GM18951 (cell line): ENCODE measurements at regions not wholly inside any gene's neighbourhood (a gene's known extent, or its start where the extent isn't known, plus 50 kb on each side); places are given as distances from the start of the nearest gene placed in this dataset.

Experiments
- POLR2A ChIP-seq: IDR thresholded peaks from 4 replicates; pipeline ENCODE4 v1.6.1; 2011; ENCODE audit warnings: mild to moderate bottlenecking; ENCODE audit not compliant: insufficient read length, insufficient read depth; ENCODE audit errors: extremely low read depth
- in situ Hi-C: fragments of 300-500 bp; cut with MboI; formaldehyde crosslinking; loops from one replicate; pipeline ENCODE4 v1.12.0; 2022; ENCODE audit warnings: low sequenced_read_pairs, mixed read lengths, inconsistent platforms; ENCODE audit not compliant: unreplicated experiment

DNA sequence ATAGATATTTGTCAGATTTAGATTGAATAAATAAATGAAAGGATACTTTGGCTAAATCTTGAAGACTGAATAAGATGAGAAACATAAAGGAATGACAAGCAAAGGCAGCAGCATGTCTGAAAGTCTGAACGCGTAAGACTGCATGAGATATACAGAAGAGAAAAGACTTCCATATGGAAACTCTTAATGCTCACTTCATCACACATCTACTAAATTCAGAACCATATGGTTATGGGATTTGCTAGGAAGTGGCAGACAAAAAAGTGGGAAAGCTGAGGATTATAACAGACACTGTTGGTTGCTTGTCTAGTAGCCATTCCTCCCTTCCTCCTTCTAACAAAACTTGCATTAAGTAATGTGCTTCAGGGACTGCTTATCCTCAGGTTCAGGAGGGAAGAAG lies 446.7 kb downstream of the KCTD12 start:
- in situ Hi-C loops: no loop called here
- TF ChIP-seq POLR2A: no peak

GRCh38 chr13:76438050-76438449 lies 448.2 kb downstream of the KCTD12 start:
- in situ Hi-C loops: no loop called here
- TF ChIP-seq POLR2A: no peak

DNA sequence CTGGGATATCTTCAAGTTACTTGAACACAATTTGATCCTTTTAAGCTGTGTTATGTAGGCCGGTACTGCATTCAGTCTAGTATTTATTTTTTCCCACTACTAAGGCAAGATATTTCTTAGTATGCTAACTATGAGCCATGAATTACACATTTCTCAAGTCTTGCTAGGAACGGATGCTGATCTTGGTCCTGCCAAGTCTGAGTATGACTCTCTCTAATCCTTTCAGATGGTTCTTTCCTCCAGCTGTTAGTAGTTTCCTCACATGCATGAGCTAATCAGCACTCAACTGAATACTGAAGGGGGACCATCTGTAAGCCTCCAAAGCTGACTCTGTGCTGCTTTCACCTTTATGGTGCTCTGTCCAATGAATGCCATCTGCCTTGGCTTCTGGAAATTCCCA lies 460.3 kb downstream of the KCTD12 start:
- in situ Hi-C loops: no loop called here

DNA sequence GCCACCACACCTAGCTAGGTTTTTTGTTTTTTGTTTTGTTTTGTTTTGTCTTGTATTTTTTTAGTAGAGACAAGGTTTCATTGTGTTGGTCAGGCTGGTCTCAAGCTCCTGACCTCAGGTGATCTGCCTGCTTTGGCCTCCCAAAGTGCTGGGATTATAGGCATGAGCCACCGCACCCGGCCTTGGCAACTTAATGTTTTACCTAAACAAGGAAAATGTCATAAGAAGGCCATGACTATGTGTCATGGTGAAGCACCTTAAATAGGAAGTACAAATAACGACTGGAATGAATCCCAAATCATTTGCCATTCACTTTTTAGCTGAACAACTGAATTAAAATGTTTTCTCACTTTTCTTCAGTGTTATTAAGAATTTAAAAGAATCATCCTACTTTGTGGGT lies 465.2 kb downstream of the KCTD12 start:
- in situ Hi-C loops: no loop called here
- no peak for TF ChIP-seq POLR2A

More for the DNA sequence above, 460.3 kb downstream of the KCTD12 start:
- TF ChIP-seq POLR2A: no peak

DNA sequence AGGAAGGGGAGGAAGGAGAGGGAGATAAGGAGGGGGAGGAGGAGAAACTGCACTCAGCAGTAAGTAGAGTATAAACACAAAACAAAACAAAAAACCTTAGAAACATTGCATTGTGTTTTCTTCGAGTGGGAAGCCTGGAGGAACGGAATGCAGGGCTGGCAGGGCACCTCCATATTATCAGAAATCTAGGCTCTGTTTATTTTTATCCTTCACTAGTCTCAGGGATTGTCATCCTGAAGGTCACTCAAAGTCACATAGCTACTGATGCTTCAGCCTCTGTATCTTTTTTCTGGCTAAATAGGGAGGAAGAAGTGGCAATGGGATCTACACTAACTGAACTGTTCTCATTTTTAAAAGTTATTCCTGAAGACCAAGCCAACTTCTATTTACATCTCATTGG lies 467.8 kb downstream of the KCTD12 start:
- in situ Hi-C loops: no loop called here
- TF ChIP-seq POLR2A: no peak

- TF ChIP-seq POLR2A: no peak
- in situ Hi-C loops: no loop called here
These were observed 471.9 kb downstream of the KCTD12 start for GRCh38 chr13:76414320-76414719.

DNA sequence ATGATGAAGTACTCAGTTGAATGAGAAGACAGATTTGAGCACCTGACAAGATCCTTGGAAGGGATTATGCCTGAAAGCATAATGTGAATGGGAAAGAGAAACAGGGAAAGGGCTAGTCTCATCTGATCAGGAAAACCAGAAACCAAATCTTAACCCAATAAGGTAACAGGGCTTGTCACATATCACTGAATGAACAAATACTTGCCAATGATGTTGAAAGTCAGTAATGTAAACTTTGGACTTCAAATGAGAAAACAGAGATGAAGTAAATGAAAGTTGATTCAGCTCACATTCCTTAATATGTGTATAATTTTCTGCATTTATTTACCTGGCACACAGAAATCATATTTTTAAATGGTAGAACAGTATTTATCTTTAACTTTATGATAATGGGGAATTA lies 480.0 kb downstream of the KCTD12 start:
- in situ Hi-C loops: no loop called here
- TF ChIP-seq POLR2A: no peak

- in situ Hi-C loops: no loop called here
- TF ChIP-seq POLR2A: no peak
These were observed 487.8 kb downstream of the KCTD12 start for GRCh38 chr13:76398425-76398824.

DNA sequence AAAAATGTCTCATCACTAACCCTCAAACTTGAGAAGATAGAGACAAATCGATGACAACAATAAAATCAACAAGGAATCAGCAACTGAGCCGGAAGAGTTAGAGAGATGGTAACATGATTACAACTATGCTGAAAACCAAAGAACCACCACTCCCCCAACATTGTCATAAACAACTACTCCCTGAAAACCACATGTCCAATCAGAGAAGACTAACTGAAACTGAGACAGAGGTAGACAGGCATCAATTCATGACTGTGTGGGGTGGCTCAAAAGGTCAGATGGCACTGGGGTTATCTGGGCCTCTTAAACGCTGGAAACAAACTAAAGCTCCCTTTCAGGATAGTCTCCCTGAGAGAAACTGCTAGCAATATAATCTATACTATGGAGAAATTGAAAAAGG lies 488.8 kb downstream of the KCTD12 start:
- no peak for TF ChIP-seq POLR2A
- in situ Hi-C loops: no loop called here

DNA sequence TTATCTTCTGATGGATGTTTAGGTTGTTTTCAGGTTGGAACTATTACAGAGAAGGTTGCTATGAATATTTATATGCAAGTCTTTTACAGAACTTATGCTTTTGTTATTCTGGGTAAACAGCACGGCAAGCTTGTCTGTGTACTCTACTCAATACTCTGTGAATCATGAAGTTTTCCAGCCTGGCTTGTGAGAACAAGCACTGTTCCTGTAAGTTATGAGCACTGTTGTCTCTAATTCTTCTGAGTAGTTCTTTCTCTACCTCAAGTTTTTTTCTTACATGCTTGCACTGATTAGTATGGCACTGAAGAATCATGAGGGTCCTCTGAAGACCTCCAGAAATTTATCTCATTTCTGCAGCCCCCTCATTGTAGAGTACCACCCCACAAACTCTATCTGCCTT lies 496.9 kb downstream of the KCTD12 start:
- in situ Hi-C loops: no loop called here
- TF ChIP-seq POLR2A: no peak

DNA sequence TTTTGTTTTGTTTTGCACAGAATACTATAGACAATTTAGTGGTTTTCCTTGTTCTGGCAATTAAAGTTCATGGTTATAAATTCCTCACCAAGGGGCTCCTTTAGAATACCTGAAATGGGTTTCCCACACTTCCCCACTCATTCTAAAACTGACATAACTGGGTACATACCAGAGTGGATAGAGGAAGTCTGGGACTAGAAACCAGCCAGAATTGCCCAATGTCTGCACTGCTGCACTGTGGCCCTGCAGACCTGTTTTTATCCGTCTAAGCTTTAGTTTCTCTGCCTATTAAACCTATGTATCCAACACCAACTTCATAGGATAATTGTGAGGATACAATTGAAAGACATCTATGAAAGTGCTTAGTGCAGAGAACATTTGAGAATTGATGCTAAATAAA lies 498.6 kb downstream of the KCTD12 start:
- in situ Hi-C loops: no loop called here

GRCh38 chr13:76386321-76386720 lies 499.9 kb downstream of the KCTD12 start:
- no peak for TF ChIP-seq POLR2A
- in situ Hi-C loops: no loop called here

More for the DNA sequence above, 498.6 kb downstream of the KCTD12 start:
- TF ChIP-seq POLR2A: no peak

DNA sequence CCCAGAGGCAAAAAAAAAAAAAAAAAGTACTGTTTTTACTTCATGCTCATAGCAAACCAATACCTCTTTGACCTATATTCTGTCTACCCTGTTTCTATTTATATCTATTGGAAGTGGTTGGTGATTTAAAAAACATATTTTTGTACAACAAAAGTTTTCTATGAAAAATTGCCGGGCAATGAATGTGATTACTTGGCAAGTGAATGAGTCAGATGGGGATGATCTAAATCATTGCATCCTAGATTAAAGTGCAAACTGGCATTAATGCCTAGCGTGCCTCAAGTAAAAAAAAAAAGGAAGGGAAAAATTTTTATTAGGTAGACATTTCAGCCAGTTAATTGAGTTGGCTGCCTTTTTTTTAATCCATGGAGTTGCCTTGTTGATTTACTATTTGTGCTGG lies 500.6 kb downstream of the KCTD12 start:
- no peak for TF ChIP-seq POLR2A
- in situ Hi-C loops: no loop called here

- TF ChIP-seq POLR2A: no peak
These were observed 502.3 kb downstream of the KCTD12 start for GRCh38 chr13:76383676-76384461.

More at GRCh38 chr13:76383676-76384461, 502.3 kb downstream of the KCTD12 start:
- in situ Hi-C loops: no loop called here
